IPS-20b (cell line): ENCODE measurements at regions not wholly inside any gene's neighbourhood (a gene's known extent, or its start where the extent isn't known, plus 50 kb on each side); places are given as distances from the start of the nearest gene placed in this dataset.

Experiments used
- H3K27ac ChIP-seq: one replicate; pipeline ENCODE4 v1.5.1; 2013; ENCODE audit warnings: low read length
- H3K27me3 ChIP-seq: 2 replicates; pipeline ENCODE4 v1.6.1; 2013; ENCODE audit warnings: mild to moderate bottlenecking, low read length, inconsistent platforms; ENCODE audit not compliant: insufficient read depth
- H3K36me3 ChIP-seq: 2 replicates; pipeline ENCODE4 v1.6.1; 2013; ENCODE audit warnings: low read depth, mild to moderate bottlenecking, inconsistent platforms, low read length, moderate library complexity; ENCODE audit not compliant: insufficient read depth
- H3K4me1 ChIP-seq: 2 replicates; pipeline ENCODE4 v1.6.1; 2013; ENCODE audit warnings: mild to moderate bottlenecking, control low read depth, inconsistent platforms, low read length, moderate library complexity; ENCODE audit not compliant: insufficient read depth
- H3K4me3 ChIP-seq: 2 replicates; pipeline ENCODE4 v1.5.1; 2013; ENCODE audit warnings: mild to moderate bottlenecking, low read length, inconsistent platforms
- H3K9ac ChIP-seq: 2 replicates; pipeline ENCODE4 v1.6.1; 2013; ENCODE audit warnings: low read depth, mild to moderate bottlenecking, inconsistent platforms, low read length, moderate library complexity
- H3K9me3 ChIP-seq: 2 replicates; pipeline ENCODE4 v1.6.1; 2013; ENCODE audit warnings: mild to moderate bottlenecking, low read depth, low read length, inconsistent platforms; ENCODE audit not compliant: insufficient read depth

GRCh38 chr14:27013678-27014077, 415.8 kb upstream of the NOVA1 start:
- no peaks in the 10 kb centered on the region for H3K9me3 ChIP-seq
- H3K36me3 ChIP-seq, result no peaks in the 10 kb centered on the region
- no peaks in the 10 kb centered on the region for H3K27me3 ChIP-seq
- H3K27ac ChIP-seq, result no peak overlapping the region
- no peaks in the 10 kb centered on the region for H3K4me1 ChIP-seq
- no peak overlapping the region; the same call in 1 of the 2 replicates for H3K9ac ChIP-seq
- H3K4me3 ChIP-seq, result no peak overlapping the region

DNA sequence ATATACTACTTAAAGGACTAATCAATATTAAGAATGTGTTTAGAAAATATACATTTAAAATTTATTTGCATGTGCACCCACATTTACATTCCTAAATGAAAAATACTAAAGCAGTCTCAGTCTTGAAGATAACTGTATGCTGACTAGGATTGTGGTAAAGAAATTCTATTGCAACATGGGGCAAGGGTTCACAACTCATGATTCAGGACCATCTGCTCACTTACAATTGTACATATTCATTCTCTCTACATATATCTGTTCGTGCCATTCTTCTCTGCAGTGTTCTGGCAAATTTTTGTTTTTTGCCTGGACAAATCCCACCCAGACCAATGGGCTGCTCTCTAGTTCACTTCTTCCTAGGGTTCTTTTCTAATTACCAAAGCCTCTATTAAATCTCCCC, 417.2 kb upstream of the NOVA1 start:
- no peak overlapping the region for H3K27ac ChIP-seq
- H3K36me3 ChIP-seq, result no peaks in the 10 kb centered on the region
- H3K9me3 ChIP-seq, result no peaks in the 10 kb centered on the region
- no peaks in the 10 kb centered on the region for H3K27me3 ChIP-seq
- no peaks in the 10 kb centered on the region for H3K4me1 ChIP-seq
- H3K9ac ChIP-seq, result no peak overlapping the region
- no peak overlapping the region for H3K4me3 ChIP-seq

DNA sequence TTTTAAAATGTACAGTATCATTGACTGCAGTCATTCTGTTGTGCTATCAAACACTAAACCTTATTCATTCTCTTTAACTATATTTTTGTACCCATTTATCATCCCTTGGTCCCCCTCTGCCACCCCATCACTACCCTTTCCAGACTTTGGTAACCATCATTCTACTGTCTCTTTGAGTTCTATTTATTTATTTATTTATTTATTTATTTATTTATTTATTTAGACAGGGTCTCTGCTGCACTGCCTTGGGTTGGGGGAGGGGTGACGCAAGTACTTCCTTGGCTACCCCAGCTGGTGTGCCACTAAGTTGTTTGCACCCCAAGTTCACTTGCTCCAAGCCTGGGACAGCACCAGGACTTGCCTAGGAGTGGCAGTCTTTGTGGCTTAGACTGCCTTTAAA, 427.8 kb upstream of the NOVA1 start:
- Histone ChIP-seq H3K36me3 (no peaks in the 10 kb centered on the region), H3K4me3 (no peak overlapping the region), H3K9ac (no peak overlapping the region), H3K27ac (no peak overlapping the region), H3K4me1 (0 out of 2 replicates have a peak, but pooled peaks cover 2% of the 10 kb centered on the region), H3K9me3 (no peaks in the 10 kb centered on the region), H3K27me3 (no peaks in the 10 kb centered on the region)

GRCh38 chr14:27026097-27026496, 428.3 kb upstream of the NOVA1 start:
- H3K9ac ChIP-seq, result no peak overlapping the region
- H3K36me3 ChIP-seq, result no peaks in the 10 kb centered on the region
- H3K9me3 ChIP-seq, result no peaks in the 10 kb centered on the region
- no peak overlapping the region for H3K27ac ChIP-seq
- no peak overlapping the region for H3K4me3 ChIP-seq
- H3K4me1 ChIP-seq, result 0 out of 2 replicates have a peak, but pooled peaks cover 2% of the 10 kb centered on the region
- no peaks in the 10 kb centered on the region for H3K27me3 ChIP-seq

DNA sequence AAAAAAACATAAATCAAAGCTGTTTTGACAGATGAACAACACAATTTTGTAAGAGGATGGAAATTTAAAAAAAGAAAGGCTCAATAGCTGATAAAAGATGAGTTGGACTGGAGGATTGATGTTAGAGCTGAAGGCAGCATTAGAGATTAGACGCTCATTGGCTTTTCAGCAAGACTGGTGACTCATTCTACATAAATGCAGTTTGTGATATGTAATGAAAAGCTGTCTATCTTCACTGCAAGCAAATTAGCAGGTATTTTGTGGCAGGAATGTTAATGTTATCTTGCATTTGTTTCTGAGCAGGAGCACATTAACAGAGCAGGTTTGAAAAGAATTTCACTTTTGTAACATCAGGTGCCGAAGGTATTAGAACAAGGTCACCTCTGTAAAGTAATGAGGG, 442.7 kb upstream of the NOVA1 start:
- H3K27ac ChIP-seq, result no peak overlapping the region
- H3K9me3 ChIP-seq, result no peaks in the 10 kb centered on the region
- H3K4me3 ChIP-seq, result no peak overlapping the region
- no peak overlapping the region for H3K9ac ChIP-seq
- H3K4me1 ChIP-seq, result no peaks in the 10 kb centered on the region
- H3K36me3 ChIP-seq, result no peaks in the 10 kb centered on the region
- no peaks in the 10 kb centered on the region for H3K27me3 ChIP-seq

- H3K9me3 ChIP-seq, result no peaks in the 10 kb centered on the region
- H3K4me1 ChIP-seq, result no peaks in the 10 kb centered on the region
- H3K4me3 ChIP-seq, result no peak overlapping the region
- H3K9ac ChIP-seq, result no peak overlapping the region
- H3K27ac ChIP-seq, result no peak overlapping the region
- H3K36me3 ChIP-seq, result no peaks in the 10 kb centered on the region
- no peaks in the 10 kb centered on the region for H3K27me3 ChIP-seq
Observed at GRCh38 chr14:27049701-27050100, 451.9 kb upstream of the NOVA1 start.

DNA sequence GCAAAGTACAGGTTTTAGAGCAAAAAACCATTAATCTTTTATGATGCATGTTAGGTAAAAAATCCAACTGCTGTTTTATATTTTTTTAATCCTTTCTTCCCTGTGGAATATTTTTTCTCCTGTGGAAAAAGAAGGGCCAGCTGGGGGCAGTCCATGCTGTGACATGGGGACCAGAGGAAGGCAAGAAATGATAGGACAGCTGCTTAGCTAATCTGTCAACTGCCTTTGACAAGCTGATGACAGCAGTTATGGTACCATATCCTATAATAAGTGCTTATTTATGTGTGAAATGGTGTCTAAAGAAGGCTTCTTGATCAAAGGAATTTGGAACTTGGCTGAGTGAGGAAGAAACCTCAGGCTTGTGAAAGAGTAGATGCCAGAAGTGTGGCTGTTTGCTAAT, 452.4 kb upstream of the NOVA1 start:
- Histone ChIP-seq H3K9me3 (no peaks in the 10 kb centered on the region), H3K9ac (no peak overlapping the region), H3K4me3 (no peak overlapping the region), H3K36me3 (no peaks in the 10 kb centered on the region), H3K27me3 (no peaks in the 10 kb centered on the region), H3K4me1 (no peaks in the 10 kb centered on the region), H3K27ac (no peak overlapping the region)

- Histone ChIP-seq H3K9ac (no peak overlapping the region), H3K4me1 (no peaks in the 10 kb centered on the region), H3K4me3 (no peak overlapping the region), H3K36me3 (no peaks in the 10 kb centered on the region), H3K27ac (no peak overlapping the region), H3K9me3 (no peaks in the 10 kb centered on the region), H3K27me3 (no peaks in the 10 kb centered on the region)
Observed at GRCh38 chr14:27056586-27056985, 458.8 kb upstream of the NOVA1 start.

- Histone ChIP-seq H3K9me3 (no peaks in the 10 kb centered on the region), H3K27ac (no peak overlapping the region)
Observed at GRCh38 chr14:27061299-27061698, 463.5 kb upstream of the NOVA1 start.

DNA sequence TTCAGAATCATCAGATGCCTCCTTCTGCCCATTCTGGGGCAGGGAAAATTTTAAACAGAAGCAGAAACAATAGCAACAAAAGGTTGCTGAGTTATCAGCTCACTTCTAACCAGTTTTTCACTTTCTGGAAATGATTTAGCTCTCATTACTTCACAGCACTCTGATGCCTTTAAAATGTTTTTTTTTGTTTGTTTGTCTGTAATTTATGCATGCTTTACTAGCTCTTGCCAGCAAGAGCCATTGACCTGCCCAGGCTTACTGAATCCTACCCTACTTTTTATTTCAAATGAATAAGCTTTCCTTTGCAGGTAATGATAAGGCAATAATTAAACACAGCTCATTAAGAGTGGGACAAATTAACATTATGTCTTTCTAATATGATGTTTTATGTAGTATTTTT, 466.1 kb upstream of the NOVA1 start:
- Histone ChIP-seq H3K36me3 (no peaks in the 10 kb centered on the region), H3K9me3 (no peaks in the 10 kb centered on the region), H3K4me3 (no peak overlapping the region)

More at GRCh38 chr14:27061299-27061698, 463.5 kb upstream of the NOVA1 start:
- H3K27me3 ChIP-seq, result no peaks in the 10 kb centered on the region
- H3K9ac ChIP-seq, result no peak overlapping the region
- no peak overlapping the region for H3K4me3 ChIP-seq
- H3K4me1 ChIP-seq, result no peaks in the 10 kb centered on the region
- no peaks in the 10 kb centered on the region for H3K36me3 ChIP-seq

GRCh38 chr14:27065886-27066285, 468.1 kb upstream of the NOVA1 start:
- Histone ChIP-seq H3K4me3 (no peak overlapping the region), H3K4me1 (no peaks in the 10 kb centered on the region), H3K27me3 (no peaks in the 10 kb centered on the region), H3K36me3 (no peaks in the 10 kb centered on the region), H3K9ac (no peak overlapping the region), H3K9me3 (no peaks in the 10 kb centered on the region), H3K27ac (no peak overlapping the region)

More for the DNA sequence above, 466.1 kb upstream of the NOVA1 start:
- Histone ChIP-seq H3K4me1 (no peaks in the 10 kb centered on the region), H3K27ac (no peak overlapping the region), H3K27me3 (no peaks in the 10 kb centered on the region), H3K9ac (no peak overlapping the region)

- H3K27ac ChIP-seq, result no peak overlapping the region
Observed at GRCh38 chr14:27067961-27068360, 470.1 kb upstream of the NOVA1 start.

DNA sequence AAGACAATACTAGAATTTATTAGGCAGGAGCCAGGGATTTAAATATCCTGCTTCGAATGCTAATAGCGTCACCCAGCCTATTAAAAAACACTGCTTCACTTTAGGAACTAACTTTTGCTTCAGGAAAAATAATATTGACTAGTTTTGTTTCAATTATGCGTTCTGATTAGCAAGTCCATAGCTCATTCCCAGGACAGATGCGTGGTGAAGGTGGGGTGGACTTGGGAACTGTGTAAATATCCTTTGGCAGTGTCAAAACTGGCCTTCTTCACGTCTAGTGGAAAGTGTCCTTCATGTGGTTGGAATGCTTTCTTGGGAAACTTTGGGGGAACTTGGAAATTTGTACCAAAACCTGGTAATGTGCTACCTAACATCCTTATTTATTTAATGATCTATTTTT, 474.8 kb upstream of the NOVA1 start:
- Histone ChIP-seq H3K36me3 (no peaks in the 10 kb centered on the region), H3K27ac (no peak overlapping the region), H3K27me3 (no peaks in the 10 kb centered on the region), H3K9ac (no peak overlapping the region), H3K4me3 (no peak overlapping the region), H3K9me3 (no peaks in the 10 kb centered on the region), H3K4me1 (no peaks in the 10 kb centered on the region)

More at GRCh38 chr14:27067961-27068360, 470.1 kb upstream of the NOVA1 start:
- H3K4me3 ChIP-seq, result no peak overlapping the region
- no peaks in the 10 kb centered on the region for H3K27me3 ChIP-seq
- no peak overlapping the region for H3K9ac ChIP-seq
- H3K4me1 ChIP-seq, result no peaks in the 10 kb centered on the region
- no peaks in the 10 kb centered on the region for H3K9me3 ChIP-seq
- no peaks in the 10 kb centered on the region for H3K36me3 ChIP-seq
